Progenitor cell of endocrine pancreas (in vitro differentiated cells): ENCODE measurements at regions not wholly inside any gene's neighbourhood (a gene's known extent, or its start where the extent isn't known, plus 50 kb on each side); places are given as distances from the start of the nearest gene placed in this dataset.
A peak's percentile ranks its signal among the peaks of the same experiment; 100 is the strongest.

Experiments
- DNase-seq: peaks from one replicate; pipeline ENCODE4 v3.0.0; 2021; ENCODE audit warnings: low spot score; ENCODE audit not compliant: unreplicated experiment
- H3K27ac Mint-ChIP-seq: 2 replicates; pipeline ENCODE4 v1.8.0; 2021; ENCODE audit warnings: mild to moderate bottlenecking, moderate library complexity, mixed read lengths
- H3K27me3 Mint-ChIP-seq: 2 replicates; pipeline ENCODE4 v1.8.0; 2021; ENCODE audit warnings: mixed read lengths
- H3K36me3 Mint-ChIP-seq: 2 replicates; pipeline ENCODE4 v1.8.0; 2022; ENCODE audit warnings: mixed read lengths; ENCODE audit not compliant: insufficient read depth
- H3K4me1 Mint-ChIP-seq: 2 replicates; pipeline ENCODE4 v1.8.0; 2021; ENCODE audit warnings: low read depth, mixed read lengths
- H3K4me3 Mint-ChIP-seq: 2 replicates; pipeline ENCODE4 v1.8.0; 2021; ENCODE audit warnings: low read depth, mild to moderate bottlenecking, moderate library complexity, mixed read lengths
- H3K9me3 Mint-ChIP-seq: 2 replicates; pipeline ENCODE4 v1.8.0; 2021; ENCODE audit warnings: low read depth, mixed read lengths
- CTCF ChIP-seq: fragments of 200-600 bp; sonication (generic); IDR thresholded peaks from one replicate; pipeline ENCODE4 v1.5.0; 2021; ENCODE audit warnings: antibody characterized with exemption, mild to moderate bottlenecking; ENCODE audit not compliant: unreplicated experiment

- DNase-seq, result no peak
- no peaks in the 10 kb centered on the region for H3K9me3 Mint-ChIP-seq
Measured at GRCh38 chr10:21138769-21139340, 241.7 kb upstream of the NEBL start.

GRCh38 chr10:21135023-21135931, 238.2 kb upstream of the NEBL start:
- DNase-seq, result no peak
- peak overlapping the region; percentile 19 for H3K27ac Mint-ChIP-seq
- no peaks in the 10 kb centered on the region for H3K36me3 Mint-ChIP-seq
- peaks cover 3% of the 10 kb centered on the region for H3K9me3 Mint-ChIP-seq
- no peaks in the 10 kb centered on the region for H3K27me3 Mint-ChIP-seq
- no peak overlapping the region for H3K4me3 Mint-ChIP-seq
- H3K4me1 Mint-ChIP-seq, result peaks cover 12% of the 10 kb centered on the region
- no peak for TF ChIP-seq CTCF

More at GRCh38 chr10:21138769-21139340, 241.7 kb upstream of the NEBL start:
- Mint-ChIP-seq H3K36me3 (no peaks in the 10 kb centered on the region), H3K27ac (no peak overlapping the region), H3K4me3 (no peak overlapping the region), H3K4me1 (peaks cover 4% of the 10 kb centered on the region), H3K27me3 (no peaks in the 10 kb centered on the region)
- no peak for TF ChIP-seq CTCF

- peaks cover 14% of the 10 kb centered on the region for H3K4me1 Mint-ChIP-seq
- H3K36me3 Mint-ChIP-seq, result no peaks in the 10 kb centered on the region
- no peaks in the 10 kb centered on the region for H3K27me3 Mint-ChIP-seq
- DNase-seq, result no peak
- peaks cover 3% of the 10 kb centered on the region for H3K9me3 Mint-ChIP-seq
- no peak overlapping the region for H3K4me3 Mint-ChIP-seq
- peak overlapping the region; percentile 19 for H3K27ac Mint-ChIP-seq
- TF ChIP-seq CTCF, result no peak
Measured at GRCh38 chr10:21134645-21135022, 237.5 kb upstream of the NEBL start.

GRCh38 chr10:21130683-21131442, 233.8 kb upstream of the NEBL start:
- no peak for TF ChIP-seq CTCF
- no peak for DNase-seq
- H3K9me3 Mint-ChIP-seq, result peaks cover 5% of the 10 kb centered on the region
- no peak overlapping the region for H3K4me3 Mint-ChIP-seq
- no peaks in the 10 kb centered on the region for H3K27me3 Mint-ChIP-seq
- H3K36me3 Mint-ChIP-seq, result no peaks in the 10 kb centered on the region
- H3K4me1 Mint-ChIP-seq, result peaks cover 11% of the 10 kb centered on the region
- H3K27ac Mint-ChIP-seq, result no peak overlapping the region

GRCh38 chr10:21130108-21130507, 233.0 kb upstream of the NEBL start:
- H3K36me3 Mint-ChIP-seq, result no peaks in the 10 kb centered on the region
- H3K4me3 Mint-ChIP-seq, result no peak overlapping the region
- no peak overlapping the region for H3K27ac Mint-ChIP-seq
- no peak for TF ChIP-seq CTCF
- DNase-seq, result no peak
- H3K9me3 Mint-ChIP-seq, result peaks cover 5% of the 10 kb centered on the region
- peaks cover 11% of the 10 kb centered on the region for H3K4me1 Mint-ChIP-seq
- H3K27me3 Mint-ChIP-seq, result no peaks in the 10 kb centered on the region
